ENCODE measurements at regions not wholly inside any gene's neighbourhood (a gene's known extent, or its start where the extent isn't known, plus 50 kb on each side); places are given as distances from the start of the nearest gene placed in this dataset.

DNA sequence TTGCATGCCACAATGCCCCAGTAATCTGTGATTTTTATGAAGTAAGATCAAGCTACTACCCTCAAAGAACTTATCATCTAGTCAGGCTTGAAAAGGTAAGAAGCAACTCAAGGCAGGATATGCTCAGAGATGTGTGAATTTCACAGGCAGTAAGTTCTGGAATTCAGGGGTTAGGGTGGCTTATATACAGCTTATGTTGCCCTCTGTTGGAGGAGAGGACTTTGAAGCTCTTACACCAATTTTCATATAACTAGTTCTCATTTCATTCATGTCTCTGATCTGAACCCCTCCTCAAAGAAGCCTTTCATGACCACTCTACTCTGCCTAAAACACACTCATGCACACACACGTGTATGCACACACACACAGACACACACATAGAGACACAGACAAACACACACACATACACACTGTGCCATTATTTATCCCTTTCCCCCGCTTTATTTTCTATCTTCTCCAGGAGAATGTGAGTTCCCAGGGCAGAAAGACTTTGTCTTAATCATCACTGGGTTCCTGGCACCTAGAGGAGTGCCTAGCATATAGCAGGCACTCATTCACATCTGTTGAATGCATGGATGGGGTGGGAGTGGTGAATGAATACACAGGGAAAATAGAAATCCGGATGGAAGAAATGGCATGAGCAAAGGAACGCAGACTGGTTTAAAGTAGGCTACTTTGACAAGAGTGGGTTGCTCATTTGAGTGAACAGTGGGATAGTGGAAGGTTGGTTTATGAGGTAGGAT is 220.7 kb upstream of the ZBED5 start:
- peak; percentile 22 for DNase-seq (ENCODE audit: low spot score)

DNA sequence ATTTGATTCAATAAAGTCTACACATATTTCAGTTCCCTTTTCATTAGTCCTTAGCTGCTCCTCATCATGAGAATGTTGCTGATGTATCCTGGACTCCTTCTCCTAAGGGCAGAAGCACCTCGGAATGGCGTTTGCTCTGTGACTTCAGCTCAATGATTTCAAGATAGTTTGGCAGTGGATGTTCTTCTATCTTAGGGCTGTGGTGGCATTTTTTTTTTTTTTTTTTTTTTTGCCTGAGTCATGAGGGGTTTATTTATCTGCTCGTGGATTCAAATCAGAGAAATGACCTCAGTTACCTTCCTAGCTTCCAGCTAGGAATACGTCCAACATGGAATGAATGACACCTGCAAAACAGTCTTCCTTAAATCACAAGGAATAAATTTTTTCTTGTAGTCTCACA is 220.0 kb upstream of the ZBED5 start:
- DNase-seq (ENCODE audit: low spot score) = no peak

DNA sequence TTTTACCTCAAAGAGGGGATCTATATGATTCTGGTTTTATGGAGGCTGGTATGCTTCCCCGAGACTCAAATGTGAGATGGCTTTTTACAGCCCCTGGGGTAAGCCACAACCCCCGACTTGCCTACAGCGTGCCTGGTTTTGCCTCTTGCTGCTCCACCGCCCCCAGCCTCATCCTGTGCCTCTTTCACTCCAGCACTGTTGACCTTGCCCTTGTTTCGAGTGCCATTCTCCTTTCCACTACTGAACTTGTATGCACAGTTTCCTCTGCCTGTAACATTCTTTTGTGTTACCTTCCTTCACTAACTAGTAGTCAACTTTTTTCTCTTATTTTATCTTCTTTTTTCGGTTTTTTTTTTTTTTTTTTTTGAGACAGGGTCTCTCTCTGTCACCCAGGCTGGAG is 219.0 kb upstream of the ZBED5 start:
- no peak for DNase-seq (ENCODE audit: low spot score)

DNA sequence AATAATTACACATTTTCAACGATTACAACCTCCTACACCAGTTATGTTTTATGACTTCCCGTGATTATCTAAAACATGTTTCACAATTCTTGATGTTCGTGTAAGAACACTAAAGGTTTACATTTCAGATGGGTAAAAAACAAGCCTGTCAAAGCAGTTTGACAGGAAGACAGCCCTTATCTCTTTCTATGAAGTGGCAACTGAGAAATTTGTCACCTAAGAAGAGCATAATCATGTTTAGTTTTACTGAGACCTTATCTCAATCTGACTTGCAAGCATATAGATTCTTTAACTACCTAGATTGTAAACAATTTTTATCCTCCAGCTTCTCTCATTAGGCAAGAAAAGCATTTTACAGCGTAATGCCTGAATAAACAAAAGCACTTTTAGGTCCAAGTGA is 218.4 kb upstream of the ZBED5 start:
- no peak for DNase-seq (ENCODE audit: low spot score)

DNA sequence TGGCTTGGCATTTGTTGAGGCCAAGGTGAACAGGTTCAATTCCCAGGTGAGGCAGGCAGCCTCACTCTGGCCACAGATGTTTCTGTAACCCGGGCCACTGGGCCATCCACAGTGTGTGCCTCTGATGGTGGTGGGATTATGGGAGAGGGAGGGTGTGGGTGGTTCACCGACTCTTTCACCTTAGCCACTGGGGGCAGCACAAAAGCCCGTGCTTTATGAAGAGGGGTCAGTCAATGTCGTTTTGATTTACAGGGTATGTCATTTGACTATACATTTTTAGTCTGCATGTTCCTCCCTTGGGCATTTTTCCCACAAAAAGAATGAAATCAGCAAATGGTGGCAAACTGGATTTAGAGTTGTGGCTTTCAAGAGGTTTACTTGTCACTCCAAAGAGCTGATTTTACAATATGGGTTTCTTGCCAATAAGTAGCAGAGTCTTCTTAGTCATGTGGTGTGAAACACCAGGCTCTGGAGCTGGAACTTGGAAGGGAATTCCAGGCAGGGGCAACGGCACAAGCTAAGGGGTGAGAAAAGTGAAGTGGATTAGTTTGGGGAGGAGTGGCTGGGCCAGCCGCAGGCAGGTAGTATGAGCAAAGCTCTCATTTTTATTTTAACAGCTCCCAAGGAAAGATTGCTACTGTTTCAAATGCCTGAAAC is 217.8 kb upstream of the ZBED5 start:
- no peak for DNase-seq (ENCODE audit: low spot score)

DNA sequence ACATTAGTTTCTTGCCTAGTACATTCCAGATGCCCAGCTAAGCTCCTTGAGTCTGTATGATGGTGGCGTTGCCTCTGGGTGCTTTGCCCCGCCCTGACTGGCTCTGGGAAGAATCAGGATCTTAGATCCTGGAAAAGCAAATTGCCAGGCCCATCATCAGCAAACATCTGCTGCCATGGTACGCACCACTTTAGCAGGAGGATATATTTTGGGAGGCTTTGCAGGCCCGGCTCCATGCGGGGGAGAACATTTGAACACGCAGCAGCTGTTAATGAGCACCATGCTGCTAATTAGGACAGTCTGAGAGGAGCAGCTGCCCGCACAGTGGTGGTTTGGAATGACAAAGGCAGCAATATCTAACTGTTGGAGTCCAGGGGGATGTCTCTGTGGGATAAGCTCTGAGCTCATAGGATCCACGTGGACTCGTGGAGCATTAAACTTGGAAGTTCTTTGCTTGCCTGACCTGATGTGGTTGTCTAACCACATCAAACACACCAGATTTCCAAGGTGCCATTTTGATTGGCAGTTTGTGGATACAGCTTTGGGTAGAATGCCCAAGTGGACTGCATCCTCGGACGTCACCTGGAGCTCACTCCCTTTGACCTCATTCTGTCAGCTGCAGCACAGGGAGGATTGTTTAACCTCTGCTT is 217.0 kb upstream of the ZBED5 start:
- DNase-seq (ENCODE audit: low spot score) = no peak

DNA sequence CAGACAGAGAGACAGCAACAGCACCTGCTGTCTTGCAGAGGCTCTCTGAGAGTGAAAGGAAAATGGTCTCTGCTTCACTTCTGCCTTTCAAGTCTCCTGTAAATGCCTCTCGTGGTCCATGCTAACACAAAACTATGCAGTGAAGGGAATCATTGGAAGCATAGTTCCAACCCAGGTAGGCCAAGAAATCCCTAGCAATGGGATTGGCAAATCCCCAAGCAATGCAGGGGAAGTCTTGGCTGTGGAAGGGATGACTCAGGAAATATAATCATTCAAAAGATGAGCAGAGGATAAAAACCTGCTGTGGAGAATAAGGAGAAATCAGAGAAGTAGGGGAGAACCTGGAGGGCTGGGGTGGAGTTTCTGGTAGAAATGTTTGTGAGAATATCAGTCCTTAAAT is 216.1 kb upstream of the ZBED5 start:
- DNase-seq (ENCODE audit: low spot score) = no peak

DNA sequence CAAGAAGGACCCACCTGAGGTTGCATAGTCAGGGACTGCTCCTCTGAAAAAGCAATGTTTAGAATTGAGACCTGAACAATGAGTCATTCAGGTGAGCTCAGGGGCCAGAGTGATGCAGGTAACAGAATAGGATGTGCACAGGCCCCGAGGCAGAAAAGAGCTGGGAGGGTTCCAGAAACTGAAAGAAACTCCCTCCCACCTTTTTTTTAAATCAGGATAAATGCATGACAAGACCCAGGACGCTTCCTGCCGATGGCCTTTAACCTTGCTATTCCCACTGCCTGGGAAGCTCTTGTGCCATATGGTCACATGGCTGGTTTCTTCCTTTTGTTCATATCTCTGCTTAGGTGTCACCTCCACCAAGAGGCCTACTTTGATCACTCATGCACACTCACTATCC is 214.2 kb upstream of the ZBED5 start:
- no peak for DNase-seq (ENCODE audit: low spot score)

DNA sequence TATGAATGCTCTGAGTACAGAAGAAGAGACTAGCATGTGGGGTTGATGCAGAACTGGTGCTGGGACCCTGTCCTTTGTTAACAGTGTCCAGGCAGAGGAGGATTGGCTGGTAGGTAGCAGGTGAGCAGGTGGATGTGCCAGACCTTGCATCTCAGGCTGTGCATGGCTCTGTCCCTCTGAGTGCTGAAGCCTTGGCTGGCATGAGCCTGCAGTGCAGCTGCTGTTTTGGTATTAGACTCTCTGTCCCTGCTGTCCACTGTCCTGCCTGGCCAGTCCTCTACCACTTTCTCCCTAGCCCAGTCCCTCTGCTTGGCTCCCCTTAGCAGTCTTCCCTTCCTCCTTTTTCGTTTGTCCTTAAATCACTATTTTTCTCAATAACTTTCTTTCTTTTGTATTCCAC is 213.6 kb upstream of the ZBED5 start:
- DNase-seq (ENCODE audit: low spot score) = no peak

DNA sequence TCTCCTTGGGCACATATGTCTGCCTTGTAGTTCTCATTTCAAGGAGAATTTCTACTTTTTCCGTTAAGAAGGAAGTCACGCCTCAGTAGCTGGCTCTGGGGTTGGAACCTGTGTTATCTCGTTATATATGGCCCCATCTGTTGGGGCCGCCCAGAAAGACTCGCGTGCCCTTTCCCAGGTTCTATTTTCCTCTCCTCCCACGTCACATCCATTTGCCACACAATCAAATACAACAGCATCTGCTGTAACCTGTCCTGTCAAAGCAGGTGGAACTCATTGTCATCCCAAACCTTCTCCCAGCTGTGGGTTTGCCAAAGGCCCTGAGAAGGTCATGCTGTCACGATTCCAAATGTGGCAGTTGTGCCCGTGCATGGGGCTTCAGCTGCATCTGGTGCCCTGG is 213.1 kb upstream of the ZBED5 start:
- DNase-seq (ENCODE audit: low spot score) = no peak

DNA sequence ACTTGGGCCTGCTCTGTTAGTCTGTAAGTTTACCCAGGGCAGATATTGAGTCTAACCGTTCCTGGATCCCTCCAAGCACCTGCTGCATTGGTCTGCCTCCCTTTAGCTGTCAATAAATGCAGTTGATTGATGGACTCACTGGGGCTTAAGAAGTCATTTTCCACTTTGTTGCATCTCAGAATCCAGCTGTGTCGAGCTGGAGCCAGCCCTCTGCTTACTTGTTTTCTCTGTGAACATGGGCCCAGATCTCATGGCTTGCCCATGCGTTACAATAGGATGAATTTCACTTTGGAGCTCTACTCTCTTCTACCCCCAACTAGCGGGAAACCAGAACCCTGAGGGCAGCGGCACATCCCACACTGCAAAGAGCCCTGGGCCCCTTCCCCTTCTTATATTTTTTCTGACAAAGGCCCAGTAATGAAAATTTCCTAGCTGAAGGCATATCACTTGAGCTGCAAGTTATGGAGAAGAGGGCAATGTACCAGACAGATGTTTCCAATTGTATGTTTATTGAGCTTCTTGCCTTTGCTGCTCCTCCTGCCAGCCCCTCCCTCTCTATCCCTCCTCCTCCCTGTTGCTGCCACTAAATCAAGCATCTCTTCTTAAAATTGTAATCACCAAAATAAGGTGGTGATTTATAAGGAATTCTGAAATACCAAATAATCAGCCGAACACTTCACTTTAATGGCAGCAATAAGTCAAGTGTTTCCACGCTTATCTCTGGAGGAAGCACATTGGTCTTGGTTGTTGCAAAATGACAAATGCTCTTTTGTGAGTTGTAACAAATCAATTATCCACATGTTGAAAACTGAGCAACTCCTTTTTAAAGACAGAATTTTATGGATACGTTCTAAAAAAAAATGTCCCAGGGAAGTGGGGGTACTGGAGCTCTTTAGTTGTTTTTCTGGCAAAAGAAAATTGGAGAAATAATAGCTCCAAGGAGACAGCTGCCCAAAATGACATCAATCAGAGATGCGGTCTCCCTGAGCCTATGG is 212.3 kb upstream of the ZBED5 start:
- DNase-seq (ENCODE audit: low spot score) = no peak

DNA sequence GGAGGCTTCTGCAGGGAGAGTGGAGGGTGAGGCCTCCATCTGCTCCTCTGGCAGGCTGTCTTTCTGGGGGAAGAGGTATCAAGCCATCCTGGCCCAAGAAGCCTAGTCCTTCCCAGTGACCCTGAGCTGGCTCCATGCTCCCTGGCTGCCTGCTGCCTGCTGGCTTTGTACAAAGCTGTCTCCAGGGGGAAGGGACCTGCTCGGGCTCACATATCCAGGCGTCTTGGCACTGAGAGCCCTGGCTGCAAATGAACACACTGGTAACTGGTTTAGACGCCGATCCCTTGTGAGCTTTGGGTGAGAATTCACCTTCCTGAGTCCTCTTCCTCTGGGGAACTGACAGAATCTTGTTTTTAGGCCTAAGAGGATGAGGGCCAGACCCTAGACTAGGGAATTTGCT is 210.3 kb upstream of the ZBED5 start:
- no peak for DNase-seq (ENCODE audit: low spot score)

DNA sequence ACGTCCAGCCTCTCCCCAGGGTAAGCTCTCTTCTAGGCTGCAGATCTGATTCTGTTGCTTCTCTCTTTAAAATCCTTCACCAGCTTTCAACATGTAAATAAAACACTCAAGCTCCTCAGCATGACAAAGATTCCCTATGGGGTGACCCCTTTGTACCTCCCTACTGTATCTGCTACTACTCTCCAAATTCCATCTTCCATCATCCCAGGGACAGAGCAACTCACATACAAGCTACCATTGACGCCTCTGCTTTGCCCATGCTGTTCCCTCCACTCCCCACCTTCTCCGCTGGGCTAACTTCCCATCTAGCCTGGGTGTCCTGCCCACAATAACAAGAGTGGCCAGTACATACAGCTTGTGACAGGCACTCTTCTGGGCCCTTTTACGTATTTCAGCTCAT is 207.5 kb upstream of the ZBED5 start:
- no peak for DNase-seq (ENCODE audit: low spot score)

DNA sequence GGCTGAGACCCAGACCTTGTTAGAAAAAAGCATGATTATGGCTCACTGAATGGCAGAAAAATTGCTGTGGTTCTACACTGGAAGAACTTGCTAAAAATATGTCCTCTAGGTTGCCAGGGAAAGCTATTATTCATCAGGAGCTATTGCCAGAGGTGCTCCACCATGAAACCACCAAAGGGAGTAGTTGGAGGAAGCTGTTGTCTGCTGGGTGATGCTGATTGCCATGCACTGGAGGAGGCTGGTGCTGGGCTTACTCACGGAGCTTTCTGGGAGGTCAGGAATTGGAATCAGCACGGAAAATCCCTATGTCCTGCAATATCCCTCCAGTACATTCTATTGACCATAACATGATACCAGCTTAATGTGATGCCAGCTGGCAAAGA is 199.6 kb upstream of the ZBED5 start:
- DNase-seq (ENCODE audit: low spot score) = no peak

DNA sequence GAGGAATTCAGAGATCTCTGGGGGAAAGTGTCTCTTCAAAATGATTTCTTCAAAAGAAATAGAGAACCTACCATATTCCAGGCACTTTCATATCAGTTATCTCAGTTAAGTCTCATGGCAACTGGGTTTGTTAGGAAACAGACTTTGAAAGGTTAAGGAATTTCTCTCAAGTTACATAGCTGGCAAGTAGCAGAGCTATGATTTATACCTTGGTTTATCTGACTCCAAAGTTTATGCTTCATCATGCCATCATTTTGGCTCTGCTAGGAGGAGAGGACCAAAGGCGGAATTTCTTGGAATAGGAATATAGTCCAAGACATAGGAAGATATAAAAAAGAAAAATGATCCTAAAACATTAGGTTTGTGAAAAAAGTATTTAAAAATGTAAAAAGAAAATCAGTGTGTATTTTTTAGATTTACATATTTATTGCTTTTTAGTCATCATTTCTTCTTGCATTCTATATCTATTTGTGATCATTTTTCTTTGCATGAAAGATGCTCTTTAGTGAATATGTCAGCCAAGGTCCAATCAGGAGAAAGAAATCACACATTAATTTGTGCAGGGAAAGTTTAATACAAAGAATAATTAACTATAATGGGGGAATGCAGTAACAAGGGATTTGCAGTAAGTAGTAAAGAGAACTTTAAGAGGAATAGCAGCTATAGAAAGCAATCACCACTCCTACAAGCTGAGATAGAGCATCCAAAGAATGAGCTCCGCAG is 199.1 kb upstream of the ZBED5 start:
- no peak for DNase-seq (ENCODE audit: low spot score)

DNA sequence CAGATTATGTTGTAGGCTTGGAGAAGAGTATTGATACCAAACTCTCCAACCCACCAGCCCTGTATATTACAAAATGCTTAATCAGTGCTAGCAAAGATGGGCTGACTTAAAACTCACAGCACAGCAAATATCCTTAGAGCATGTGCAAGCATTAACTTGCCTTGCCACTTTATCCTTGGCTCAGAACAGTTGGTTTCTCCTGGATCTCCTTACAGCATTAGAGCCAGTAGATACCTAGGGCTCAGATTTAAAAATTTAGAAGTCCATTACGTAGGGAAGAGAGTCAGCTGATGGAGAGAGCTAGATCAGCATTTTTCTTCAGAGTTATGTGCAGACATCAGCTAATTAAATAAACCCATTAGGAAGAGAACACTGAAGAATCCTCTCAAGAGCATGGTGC is 198.5 kb upstream of the ZBED5 start:
- no peak for DNase-seq (ENCODE audit: low spot score)

DNA sequence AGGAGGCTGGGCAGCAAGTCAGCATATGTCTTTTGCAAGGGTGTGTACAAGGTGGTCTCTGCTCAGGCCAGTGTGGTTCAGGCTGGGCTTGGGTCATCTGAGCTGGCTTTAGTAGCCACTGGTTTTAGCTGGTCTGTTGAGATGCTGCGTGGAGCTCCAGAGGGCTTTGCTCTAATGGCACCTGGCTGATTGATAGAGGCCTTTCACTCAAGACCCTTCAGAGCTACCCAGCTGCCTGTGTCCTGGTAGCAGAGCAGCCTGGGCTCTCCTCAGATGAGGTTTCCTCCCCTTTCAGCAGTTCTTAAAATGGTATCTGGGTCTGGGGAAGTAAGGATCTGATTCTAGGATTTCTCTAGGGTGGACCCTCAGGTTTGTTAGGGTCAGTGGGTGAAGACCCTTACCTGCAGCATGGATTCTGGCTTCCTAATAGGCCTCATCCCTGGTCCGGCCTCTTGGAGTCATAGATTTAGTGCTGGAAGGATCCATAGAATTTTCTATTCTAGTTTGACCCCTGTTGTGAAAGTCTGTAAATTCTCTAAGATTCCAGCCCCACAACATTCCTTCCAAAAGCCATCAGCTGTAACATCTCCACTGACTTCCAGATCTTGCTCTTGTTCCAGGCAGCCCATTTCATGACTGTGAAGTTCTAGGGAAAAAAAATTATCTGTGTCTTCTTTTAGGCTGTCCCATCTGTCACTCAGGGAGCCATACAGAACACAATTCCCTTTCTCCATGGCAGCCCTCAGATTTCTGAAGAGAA is 190.2 kb upstream of the ZBED5 start:
- no peak for DNase-seq (ENCODE audit: low spot score)

DNA sequence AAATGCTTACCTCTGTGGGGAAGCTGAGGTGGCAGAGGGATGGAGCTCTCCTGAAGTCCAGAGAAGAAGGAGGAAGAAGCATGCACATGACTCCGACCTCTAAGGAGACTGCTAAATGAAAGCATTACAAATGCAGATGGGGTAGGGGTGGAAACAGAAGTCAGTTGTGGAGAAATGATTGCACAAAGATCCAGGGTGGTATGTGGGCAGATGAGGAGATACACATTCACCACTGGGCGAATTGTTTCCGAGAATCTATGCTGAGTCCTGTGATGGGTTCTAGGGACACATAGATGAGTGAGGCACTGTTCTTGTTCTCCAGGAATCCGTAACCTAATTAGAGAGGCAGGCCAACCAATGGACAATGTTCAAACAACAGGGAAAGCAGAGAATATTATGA is 188.9 kb upstream of the ZBED5 start:
- DNase-seq (ENCODE audit: low spot score) = no peak

DNA sequence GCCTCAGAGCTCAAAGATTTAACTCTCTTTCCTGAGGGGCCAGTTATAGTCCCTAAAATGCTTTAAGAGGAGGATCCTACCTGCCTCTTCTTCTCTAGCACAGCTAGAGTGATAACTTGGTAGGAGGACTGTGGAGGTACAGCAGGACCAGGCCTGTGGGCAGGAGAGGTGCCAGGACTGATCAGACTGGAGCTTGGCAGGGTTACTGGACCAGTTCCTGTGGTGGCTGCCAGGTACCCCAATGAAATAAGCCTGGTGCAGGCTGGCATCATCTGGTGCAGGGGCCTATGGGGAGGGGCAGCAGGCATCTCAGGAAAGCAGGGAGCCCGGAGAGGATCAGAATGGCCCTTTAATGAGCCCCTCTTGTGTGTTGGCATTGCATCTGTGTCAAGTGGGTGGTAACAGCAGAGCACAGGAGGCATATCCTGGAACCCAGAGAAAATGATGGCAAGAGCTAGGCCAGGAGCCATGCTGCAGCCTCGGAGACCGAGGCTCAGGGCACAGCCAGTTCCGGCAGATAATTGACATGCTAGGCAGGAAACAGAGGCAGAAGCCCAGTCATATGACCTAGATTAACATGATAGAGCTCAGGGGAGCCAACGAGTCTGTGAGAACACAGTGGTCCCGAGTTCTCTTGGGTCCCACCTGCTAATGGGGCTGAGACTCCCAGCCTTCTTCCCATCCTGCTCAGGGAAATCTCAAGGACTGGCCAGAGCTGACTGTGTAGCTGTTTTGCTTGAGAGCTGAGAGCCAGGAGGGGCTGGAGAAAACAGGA is 187.5 kb upstream of the ZBED5 start:
- DNase-seq (ENCODE audit: low spot score) = no peak
